ENCODE measurements at regions not wholly inside any gene's neighbourhood (a gene's known extent, or its start where the extent isn't known, plus 50 kb on each side); places are given as distances from the start of the nearest gene placed in this dataset.

DNA sequence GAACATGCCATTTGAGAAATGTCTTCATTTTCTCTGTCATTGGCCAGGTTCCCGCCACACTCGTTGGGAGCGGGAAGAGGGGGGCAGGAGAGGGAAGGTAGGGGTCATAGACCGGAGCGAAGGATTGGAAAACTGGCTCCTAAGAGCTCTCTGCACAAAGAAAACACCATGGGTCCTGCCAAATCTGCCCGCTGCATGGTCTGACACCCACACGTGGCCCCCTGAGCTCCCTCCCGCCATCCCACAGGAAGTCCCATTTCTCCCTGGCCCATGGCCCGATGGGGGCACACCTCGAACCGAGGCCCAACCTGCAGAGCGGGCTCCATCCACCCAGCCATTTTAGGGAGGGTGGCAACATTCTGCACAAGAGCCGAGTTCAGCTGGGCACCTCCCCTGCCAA is 159.6 kb downstream of the SALL1 start:
- DNase-seq = no peak

GRCh38 chr16:50991006-50991405 is 160.1 kb downstream of the SALL1 start:
- DNase-seq = no peak

DNA sequence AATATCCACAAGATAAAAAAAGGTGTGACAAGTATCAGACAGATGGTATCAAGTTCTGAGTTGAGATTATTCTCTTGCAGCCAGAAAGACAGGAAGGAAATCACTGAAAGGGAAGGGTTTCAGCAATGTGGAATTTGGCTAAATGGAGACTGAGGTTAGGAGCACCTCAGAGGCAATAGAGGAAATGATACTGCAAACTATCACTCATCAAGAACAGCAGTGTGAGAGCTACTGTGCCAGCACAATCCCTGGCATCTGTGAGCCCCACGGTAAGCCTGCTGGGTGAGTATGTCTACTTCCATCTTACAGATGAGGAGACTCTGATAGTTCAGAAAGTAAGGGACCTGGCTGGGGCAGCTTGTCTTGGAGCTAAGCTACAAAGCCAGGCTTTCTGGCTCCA is 162.0 kb downstream of the SALL1 start:
- no peak for DNase-seq

DNA sequence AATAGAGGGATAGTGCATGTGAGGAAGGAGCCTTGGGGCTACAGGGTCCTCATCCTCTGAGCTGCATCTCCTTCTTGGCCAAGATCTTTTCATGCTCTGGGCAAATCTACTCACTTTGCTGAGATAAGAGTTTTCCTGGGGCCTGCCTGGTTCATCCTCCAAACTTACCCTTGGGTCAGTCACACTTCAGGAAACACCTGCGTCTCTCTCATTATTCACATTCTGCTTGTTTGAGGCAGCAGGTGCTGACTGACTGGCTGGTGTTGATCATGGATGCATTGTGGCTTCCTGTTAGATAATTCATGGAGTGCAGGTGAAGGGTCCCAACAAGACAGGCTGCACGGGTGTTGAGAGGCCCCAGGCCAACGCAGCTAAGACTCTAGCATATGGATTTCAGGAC is 162.6 kb downstream of the SALL1 start:
- DNase-seq = no peak

GRCh38 chr16:50986453-50986852 is 164.6 kb downstream of the SALL1 start:
- DNase-seq = no peak

DNA sequence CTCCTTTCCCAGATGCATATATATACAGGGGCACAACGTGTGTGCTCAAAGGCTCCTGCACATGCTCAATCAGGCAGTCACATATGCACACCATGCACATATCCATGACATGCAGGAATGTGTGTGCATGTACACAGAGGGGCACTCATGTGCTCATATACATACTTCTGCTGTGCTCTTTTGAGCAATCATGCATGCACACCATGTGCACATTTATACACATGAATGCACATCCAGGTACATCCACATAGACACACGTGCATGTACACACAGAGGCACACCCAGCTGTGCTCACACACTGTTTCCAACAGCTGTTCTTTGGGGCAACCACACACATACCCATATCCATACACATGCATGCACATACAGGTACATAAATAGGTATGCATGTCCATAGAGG is 165.3 kb downstream of the SALL1 start:
- no peak for DNase-seq

GRCh38 chr16:50984688-50985087 is 166.4 kb downstream of the SALL1 start:
- DNase-seq = no peak

- DNase-seq = no peak
Measured at GRCh38 chr16:50982808-50983207, 168.3 kb downstream of the SALL1 start.

- no peak for DNase-seq
Measured at GRCh38 chr16:50981951-50982350, 169.1 kb downstream of the SALL1 start.

- no peak for DNase-seq
Measured at GRCh38 chr16:50980666-50981065, 170.4 kb downstream of the SALL1 start.

- DNase-seq = no peak
Measured at GRCh38 chr16:50979806-50980620, 171.1 kb downstream of the SALL1 start.

- no peak for DNase-seq
Measured at GRCh38 chr16:50977138-50977537, 173.9 kb downstream of the SALL1 start.

DNA sequence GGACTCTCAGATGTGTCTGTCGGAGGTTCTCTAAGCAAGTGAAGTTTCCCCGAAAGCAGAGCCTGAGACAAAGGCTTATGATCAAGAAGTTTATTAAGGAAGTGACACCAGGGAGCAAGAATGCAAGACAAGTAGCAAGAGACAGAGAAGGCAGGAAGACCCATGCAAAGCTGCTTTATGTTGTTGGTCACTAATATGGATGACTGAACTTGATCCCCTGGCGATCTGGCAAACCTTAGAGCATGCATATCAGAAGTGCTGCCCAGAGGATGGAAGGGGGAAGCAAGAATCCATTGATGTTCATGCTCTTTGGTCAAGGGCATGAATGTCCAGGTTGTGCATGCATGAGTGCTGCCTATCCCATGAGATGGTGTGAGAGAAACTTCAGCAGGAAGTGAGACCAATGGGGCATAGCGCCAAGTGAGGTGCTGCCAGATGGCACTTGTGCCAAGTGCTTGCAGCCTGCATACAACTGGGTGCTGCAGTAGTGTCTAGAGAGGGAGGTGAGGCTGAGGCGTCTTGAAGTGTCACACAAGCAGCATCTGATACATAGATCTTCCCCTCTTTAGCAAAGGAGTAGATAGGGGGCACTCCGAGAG is 176.5 kb downstream of the SALL1 start:
- DNase-seq = no peak

DNA sequence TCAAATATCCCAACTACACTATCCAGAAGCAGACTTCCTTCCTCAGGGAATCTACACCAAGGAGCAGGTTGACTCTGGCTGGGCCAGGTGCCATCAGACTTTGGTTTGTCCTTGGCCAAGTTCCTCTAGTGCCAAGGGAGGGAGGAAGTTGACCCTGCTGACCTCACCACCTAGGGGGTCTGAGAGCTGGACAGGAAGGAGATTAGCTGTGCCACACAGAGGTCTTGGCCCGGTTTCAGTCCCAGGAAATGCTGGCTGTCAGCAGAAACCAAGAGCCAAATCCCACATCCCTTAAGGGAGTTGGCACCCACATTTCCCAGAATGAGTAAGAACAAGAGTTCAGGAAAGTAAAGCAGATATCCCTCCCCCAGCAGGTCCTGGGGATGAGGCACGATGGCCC is 178.2 kb downstream of the SALL1 start:
- no peak for DNase-seq

DNA sequence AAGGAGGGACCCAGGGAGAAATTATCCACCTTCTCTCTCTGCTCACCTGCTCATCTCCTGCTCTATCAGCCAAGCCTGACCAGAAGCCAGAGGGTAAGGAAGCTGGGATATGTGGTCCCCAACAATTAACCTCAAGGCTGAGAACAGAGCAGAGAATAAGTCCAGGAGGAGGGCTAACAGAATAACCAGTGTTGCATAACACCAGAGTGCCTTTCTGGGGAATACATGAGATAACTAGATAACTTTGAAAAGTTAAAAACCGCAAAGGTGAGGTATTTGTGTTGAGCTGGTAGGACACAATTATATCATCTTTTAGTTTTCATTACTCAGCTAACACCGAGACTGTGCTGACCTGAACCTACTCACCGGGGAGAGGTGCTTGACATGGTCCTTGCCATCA is 180.8 kb downstream of the SALL1 start:
- DNase-seq = no peak

GRCh38 chr16:50967827-50968612 is 183.1 kb downstream of the SALL1 start:
- DNase-seq = no peak

GRCh38 chr16:50964491-50964890 is 186.6 kb downstream of the SALL1 start:
- DNase-seq = no peak

GRCh38 chr16:50961952-50962351 is 189.1 kb downstream of the SALL1 start:
- DNase-seq = no peak

GRCh38 chr16:50960517-50961202 is 190.4 kb downstream of the SALL1 start:
- DNase-seq = no peak

- no peak for DNase-seq
Measured at GRCh38 chr16:50957056-50957455, 194.0 kb downstream of the SALL1 start.

GRCh38 chr16:50956637-50957036 is 194.4 kb downstream of the SALL1 start:
- no peak for DNase-seq

GRCh38 chr16:50955311-50955710 is 195.8 kb downstream of the SALL1 start:
- no peak for DNase-seq

DNA sequence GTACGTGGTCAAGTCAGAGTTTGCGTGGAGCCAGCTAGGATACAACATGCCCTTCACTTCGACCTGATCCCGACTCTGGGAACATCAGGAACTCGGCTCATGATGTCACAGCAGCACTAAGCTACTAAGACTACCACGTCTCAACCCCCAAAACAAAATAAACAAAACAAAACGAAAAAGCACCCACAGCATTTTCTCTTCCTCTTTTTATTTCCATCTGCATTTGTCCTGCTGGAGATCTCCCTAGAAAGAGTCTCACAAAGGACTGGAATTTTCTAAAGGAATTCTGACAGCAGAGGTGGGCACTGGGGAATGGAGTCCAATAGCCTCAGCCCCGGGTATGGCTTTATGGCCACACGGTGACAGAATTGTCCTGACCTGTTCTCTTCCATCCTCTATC is 196.6 kb downstream of the SALL1 start:
- no peak for DNase-seq
